Left renal cortex interstitium (tissue), 4 donors: ENCODE measurements at regions not wholly inside any gene's neighbourhood (a gene's known extent, or its start where the extent isn't known, plus 50 kb on each side); places are given as distances from the start of the nearest gene placed in this dataset.
"Not testable (repeated sequence)": the region's sequence is repeated elsewhere in the genome, so short reads cannot be mapped to it uniquely, and the experiment has no call there.

ENCODE experiments used
- DNase-seq, 4 donors: peaks; one replicate each; pipeline ENCODE4 v3.0.0-alpha.2; 2013; ENCODE audit warnings: low read depth in 4 of 4, low spot score in 2 of 4, missing footprints in 1 of 4

DNA sequence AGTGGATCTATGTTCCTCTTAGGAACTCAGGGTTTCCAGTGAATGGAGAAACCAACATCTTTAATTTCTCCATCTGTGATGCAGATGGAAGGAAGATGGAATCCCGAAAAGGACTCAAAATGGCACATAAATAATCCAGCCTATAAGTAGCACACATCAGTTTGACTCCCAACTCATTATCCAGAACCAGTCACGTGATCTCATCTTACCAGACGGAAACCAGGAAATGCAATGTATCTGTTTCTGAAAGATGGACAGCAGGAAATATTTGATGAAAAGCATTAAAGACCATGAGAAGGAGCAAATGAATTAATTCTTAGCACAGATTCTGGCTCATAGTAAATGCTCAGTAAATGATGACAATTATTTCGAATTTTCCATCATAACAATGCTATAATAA, 443.1 kb upstream of the FMR1 start:
- DNase-seq, result no peak

DNA sequence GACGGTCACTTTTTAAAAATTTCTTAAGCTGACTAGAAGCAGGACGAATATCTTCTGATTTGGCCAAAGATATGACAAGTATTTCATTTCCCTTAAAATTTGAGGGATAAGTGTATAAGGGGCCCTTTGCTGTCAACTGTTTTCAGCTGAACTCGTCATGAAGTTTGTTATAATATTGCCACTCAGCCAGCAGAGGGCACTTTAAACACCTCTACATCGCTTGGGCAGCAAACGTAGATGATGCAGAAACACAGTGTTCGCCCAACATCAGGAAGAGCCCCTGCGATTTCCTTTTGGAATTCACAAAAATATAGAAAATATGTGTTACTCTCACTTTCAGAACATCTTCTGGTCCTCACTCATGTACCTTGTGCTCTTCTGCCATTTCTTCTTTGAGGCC, 435.7 kb upstream of the FMR1 start:
- no peak for DNase-seq

DNA sequence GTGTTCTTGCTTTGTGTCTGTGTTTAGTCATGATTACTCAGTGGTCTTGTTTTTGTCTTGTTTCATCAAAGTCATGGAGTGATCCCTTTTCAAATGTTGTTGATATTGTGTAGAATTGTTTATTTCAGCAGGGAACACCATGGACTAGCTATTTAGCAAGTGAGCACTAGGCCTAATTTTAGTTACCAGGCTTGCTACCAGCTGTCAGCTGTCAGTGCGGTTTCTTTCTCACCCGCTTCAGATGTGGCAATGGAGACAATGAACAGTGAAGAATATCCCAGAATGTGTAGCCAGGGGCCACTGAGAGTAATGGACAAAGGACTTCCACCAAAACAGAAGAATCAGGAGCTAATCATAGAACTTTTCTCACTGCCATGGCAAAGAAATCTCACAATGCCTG, 432.8 kb upstream of the FMR1 start:
- DNase-seq, result no peak

DNA sequence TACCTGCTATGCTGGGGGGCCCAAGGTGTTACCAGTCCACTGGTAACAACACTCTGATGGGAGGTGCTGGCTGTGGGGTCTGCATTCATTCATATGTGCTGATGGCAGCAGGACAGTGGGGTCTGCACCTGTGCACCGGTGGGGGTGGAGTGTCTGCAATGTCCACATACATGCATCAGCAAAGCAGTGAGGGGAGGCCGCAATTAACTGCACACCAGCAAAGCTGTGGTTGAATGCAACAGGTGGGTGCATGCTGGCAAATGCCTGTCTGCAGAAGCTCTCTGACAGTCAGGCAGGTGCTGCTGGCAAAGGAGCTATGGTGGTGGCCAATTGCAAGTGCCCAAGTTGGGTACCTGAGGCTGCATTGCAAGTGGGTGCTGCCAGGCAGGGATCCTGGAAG, 426.5 kb upstream of the FMR1 start:
- no peak for DNase-seq

DNA sequence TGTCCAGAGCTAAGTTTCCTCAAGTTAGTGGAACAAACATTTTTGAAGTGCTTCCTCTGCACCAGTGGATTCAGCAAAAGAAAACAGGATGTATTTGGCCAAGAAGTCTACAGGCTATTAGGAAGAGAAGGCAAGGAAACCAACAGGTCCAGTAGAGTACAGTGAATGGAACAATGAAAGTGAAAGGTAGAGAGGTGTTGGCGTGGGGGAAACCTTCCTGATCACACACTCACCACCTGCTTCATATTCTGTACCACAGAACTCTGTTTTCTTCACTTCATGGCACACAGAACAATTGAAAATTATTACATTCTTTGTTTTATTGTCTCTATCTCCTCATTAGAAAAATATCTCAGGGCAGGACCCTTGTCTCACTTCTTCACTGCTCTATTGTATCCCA, 417.4 kb upstream of the FMR1 start:
- no peak for DNase-seq

DNA sequence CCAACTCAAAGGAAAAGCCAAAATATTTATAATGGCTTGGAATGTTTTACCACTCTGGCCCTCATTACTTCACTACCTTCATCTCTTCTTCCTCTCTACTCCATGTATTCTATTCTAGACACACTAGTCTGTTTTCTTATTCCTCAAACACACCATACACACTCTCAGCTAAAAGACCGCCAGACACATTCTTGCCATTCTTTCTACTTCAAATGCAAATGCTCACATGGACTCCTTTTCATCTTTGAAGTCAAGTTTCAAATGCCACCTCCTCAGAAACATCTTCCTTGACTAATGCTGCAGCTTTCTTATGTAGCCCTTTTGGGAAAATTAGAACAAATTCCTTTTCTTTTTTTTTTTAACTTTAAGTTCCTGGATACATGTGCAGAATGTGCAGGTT, 412.9 kb upstream of the FMR1 start:
- no peak for DNase-seq

DNA sequence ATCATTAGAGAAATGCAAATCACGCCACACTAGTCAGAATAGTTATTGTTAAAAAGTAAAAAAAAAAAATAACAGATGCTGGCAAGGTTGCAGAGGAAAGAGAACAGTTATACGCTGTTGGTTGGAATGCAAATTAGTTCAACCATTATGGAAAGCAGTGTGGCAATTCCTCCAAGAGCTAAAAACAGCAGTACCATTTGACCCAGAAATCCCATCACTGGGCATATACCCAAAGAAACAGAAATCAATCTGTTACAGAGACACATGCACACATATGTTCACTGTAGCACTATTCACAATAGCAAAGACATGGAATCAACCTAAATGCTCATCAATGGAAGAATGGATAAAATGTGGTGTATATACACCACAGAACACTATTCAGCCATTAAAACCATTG, 388.7 kb upstream of the FMR1 start:
- DNase-seq, result no peak

DNA sequence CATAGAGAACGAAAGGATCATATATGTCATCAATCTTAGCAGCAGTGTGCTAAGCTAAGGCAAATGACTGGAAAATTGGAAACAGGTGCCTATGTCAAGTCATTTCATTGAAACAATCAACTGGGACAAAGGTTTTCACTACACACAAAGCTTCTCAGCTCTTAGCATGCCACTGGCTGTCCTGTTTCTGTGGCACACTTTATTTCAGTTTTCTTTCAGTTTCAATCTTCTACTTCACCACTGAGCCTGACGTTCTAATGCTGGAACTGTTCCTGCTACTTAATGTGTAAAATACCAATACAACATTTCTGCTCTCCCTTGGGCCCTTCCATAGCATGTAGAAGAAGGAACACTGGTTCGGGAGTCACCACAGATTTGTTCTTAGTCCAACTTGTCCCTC, 378.3 kb upstream of the FMR1 start:
- DNase-seq, result no peak

DNA sequence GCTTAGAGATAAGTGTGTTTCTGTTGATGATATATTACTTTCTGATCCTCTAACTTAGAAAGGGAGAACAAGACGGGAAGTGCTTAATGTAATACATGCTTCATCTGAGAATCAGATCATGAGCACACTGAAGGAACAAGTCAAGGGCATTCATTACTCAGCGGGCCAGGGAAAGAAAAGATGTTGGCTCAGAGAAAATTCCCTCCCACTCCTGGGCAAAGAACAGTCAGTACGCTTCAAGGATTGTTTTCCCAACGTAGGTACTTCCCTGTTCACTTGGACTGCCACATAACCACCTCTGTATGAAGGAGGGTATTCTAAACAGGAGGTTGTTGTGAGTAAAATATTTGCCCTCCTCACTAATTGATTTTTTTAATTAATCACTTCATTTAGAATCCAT, 374.5 kb upstream of the FMR1 start:
- DNase-seq, result no peak

DNA sequence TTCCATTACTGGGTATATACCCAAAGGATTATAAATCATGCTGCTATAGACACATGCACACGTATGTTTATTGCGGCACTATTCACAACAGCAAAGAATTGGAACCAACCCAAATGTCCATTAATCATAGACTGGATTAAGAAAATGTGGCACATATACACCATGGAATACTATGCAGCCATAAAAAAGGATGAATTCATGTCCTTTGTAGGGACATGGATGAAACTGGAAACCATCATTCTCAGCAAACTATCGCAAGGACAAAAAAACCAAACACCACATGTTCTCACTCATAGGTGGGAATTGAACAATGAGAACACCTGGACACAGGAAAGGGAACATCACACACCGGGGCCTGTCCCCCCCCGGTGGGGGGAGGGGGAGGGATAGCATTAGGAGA, 363.7 kb upstream of the FMR1 start:
- not testable (repeated sequence) for DNase-seq

DNA sequence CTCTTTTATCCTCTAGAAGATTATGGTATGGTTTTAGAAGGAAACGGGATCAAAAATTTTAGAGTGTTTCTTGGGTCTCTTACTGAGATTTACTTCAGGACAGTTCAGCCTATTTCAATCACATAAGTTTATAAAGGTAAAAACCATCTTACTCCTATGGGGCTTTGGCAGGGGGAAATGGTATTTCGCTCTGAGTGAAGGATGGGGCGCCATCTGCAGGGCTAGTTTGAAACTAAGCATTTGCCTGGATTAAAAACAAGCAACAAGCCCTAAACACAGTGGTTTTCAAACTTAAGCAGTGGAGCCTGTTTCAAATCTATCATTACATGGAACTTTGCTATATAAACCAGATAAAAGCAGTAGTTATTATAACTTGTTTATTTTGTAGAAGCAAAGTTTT, 361.5 kb upstream of the FMR1 start:
- peak in 1 of 4 donors; percentile 8 for DNase-seq

DNA sequence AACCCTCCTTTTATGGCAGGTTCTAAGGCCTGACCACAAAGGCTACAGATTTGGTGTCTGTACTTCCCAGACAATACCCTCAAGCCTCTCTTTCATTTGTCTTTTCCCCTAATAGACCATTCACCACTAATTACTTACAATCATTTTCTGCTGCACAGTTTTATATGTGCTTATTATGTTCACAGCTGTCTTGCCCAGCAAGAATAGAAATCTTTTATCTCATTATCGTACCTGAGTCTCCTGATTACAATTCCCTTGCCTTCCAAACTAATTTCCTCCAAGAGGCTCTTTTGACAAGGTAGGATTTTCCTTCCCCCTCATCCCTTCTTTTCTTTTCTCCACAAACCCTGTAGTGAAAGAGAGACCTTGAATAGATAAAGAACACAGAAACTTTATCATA, 352.5 kb upstream of the FMR1 start:
- no peak for DNase-seq

DNA sequence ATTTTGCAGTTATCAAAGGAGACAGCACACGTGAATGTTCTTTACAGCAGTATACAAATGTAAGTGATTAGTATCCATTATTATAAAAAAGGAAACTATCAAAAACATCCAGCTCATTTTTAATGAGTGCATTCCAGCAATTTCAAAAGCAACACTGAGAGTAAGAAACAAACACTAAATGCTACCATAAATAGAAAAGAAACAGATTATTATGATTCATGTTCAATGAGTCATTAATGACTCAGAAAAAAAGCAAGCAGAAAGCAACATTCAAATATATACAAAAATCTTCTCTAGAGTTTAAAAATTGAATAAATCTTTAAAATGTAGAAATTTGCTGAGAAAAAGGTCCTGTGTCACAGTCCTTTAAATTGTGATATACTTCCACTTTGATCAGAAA, 346.5 kb upstream of the FMR1 start:
- no peak for DNase-seq

DNA sequence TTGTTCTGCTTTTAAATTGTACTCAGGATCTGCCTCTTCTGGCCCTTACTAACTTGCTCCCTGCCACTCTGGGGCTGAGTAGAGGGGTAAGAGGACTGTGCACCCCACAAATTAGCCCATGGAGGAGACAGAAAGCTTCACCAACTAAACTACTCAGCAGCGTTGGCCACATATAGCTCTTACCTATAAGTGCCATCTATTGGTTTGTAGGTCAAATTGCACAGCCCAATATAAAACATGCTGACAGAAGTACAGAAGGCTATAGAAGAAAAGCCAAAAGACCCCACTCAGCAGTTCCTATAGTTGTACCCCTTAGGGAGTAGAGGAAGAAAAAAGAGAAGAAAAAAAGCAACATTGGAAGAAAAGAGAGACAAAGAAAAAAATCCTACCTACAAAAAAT, 341.2 kb upstream of the FMR1 start:
- DNase-seq, result no peak

DNA sequence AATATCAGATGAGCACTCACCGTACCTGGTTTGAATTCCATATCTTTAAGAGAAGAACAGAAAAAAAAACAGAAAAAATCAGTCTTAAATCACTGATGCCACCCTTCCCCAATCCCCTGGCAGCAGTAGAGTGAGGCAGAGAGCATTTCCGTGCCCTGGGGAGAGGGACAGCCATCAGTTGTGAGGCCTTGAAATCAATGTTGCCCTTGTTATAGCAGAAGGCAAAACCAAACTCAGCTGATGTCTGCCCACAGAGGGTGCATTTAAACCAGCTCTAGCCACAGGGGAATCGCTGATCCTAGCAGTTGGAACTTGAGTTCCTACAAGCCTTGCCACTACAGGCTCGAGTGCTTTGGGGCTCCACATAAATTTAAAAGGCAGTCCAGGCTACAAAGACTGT, 338.5 kb upstream of the FMR1 start:
- no peak for DNase-seq

DNA sequence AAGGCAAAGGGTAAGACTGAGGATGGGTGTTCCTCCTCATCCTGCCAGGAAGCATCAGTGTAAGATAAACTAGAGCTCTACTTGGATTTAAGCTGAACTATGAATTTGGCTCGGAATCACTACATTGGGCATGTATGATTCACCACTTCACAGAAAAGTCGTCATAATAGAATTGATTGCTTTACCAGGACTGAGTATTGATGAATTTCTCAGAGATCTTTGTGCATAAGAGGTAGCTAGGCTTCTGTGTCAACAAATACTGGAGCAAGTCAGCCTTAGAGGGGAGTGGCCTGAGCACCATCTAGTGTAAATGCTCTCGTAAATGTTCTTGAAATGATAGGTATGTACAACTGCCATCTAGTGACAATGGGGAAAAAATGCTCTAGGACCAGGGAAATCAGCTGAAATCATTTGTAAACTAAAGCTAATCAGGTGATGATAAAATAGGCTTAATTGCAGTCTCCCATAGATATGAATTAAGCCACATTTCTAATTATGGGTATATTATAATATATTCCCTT, 309.5 kb upstream of the FMR1 start:
- no peak for DNase-seq

DNA sequence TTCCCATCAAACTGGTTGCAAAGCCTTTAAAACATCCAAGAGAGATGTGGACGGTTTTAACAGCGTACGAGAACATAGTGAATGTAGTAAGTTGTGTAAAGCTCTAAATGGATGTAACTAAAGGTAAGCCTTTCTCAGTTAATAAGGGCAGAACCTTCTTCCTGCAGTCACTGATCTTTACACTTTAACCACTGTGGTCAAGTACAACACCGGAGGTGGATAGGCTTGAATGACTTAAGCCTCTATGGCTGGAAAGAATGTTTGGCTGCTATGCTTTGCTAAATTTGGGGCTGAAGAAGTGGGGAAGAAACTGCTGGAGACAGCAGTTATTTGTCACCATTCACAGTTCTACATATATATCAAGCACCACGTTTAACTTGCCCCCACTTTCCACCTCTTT, 285.1 kb upstream of the FMR1 start:
- no peak for DNase-seq

DNA sequence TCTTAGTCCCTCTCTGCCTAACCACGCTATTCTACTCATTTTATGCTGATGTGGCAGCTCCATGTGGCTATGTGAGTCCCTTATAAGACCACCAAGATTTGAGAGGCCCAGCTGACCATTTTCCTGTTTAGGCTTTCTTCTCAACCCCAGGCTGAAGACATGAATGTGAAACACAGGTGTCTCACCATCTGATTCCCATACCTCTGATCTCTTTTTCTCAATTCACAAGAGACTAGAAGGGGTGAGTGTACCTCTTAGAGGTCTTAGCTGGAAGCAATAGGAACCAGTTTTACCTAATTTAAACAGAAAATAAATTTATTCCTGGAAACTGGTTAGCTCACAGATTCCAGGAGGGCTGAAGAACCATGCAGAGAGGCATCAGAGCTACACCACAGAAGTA, 276.5 kb upstream of the FMR1 start:
- DNase-seq, result no peak

DNA sequence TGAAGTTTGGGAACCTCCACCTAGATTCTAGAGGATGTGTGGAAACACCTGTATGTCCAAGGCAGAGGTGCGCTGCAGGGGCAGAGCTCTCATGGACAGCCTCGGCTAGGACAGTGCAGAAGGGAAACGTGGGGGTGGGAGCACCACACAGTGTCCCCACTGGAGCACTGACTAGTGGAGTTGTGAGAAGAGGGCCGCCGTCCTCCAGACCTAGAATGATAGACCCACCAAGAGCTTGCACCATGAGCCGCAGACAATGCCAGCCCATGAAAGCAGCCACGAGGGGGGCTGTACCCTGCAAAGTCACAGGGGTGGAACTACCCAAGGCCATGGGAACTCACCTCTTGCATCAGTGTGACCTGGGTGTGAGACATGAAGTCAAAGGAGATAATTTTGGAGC, 274.5 kb upstream of the FMR1 start:
- DNase-seq, result no peak

DNA sequence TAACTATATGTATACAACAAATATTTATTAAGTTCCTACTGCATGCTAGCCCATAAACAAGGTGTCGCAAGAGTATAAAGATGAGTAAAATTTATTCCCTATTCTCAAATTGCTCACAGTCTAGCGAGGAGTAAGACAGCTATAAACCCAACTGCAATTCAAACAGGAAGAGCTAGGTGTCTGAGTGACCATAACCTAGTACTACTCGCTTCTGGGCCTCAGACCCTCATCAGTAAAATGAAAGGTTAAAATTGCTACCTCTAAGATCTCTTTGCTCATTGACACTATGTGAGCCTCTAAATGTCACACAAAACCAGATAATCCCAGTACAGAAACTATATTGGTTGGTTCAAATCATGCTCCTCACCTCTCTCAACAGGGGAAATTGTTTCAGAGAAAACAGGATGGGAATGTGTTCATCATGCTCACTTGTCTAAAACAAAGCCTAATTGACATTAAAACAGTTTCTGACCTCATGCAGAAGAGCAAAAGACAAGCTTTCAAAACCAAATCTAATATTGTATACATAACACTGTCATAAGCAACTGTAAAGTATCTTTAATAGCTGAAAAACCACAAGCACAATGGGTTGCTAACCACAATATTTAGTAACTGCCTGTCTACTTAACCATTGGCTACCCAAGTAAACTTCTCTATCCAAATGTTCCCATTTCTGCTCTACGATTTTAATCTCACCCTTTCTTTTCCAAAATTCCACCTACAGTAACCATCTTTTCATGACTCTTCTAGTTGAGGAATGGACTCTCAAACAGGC, 264.6 kb upstream of the FMR1 start:
- no peak for DNase-seq

DNA sequence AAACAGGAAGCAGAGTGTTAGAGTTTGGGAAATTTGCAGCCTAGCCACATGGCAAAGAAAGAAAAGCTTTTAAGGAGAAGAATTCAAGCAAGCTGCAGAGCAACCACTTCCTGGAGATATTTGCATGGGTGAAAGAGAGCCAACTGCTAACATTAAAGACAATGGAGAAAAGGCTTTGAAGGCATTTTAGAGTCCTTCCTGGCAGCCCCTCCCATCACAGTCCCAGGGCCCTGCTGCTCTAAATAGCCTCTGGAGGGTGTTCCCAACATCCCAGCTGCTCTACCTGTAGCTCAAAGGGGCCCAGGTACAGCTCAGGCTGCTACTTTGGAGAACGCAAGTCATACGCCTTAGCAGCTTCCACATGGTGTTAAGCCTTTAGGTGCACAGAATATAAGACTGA, 235.9 kb upstream of the FMR1 start:
- no peak for DNase-seq

DNA sequence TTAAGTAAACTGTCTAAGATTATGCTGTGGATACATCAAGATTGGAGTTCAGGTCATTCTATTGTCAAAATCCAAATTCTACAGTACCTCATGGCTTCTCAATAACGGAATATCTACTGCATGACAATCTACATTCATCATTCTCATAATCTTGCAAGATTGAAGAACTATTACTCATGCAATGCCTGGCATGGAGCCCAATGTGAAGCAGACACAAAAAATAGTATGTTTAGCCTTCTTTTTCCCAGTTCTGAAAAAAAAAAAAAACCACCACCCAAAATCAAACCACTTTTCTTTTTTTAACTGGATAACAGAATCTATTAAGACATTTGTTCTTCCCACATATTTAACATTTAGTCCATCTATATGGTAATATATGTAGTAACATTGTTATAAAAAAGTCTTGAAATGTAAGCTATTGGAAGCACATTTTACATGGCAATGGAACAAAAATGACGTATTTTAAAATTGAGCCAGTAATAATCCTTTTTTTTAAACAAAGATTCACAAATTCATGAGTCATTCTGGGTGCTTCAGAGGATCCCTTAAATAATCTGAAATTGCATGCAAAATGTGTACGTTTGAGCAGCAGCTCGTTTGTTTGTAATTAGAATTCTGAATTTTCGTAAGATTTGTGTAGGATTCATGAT, 232.2 kb upstream of the FMR1 start:
- no peak for DNase-seq
